Left lung (tissue), 4 donors: ENCODE measurements at regions not wholly inside any gene's neighbourhood (a gene's known extent, or its start where the extent isn't known, plus 50 kb on each side); places are given as distances from the start of the nearest gene placed in this dataset.

Experiments used
- ATAC-seq: fragments of 200-7000 bp; cut with Tn5 transposase; one replicate; pipeline ENCODE4 v1.9.1; 2020; ENCODE audit warnings: moderate library complexity
- DNase-seq, 4 donors: peaks; one replicate each; pipeline ENCODE4 v3.0.0-alpha.2; 2013 to 2020
- H3K27ac ChIP-seq, 2 donors: fragments of 200-600 bp; sonication (generic) in 1 of 2; one replicate each; pipeline versions ENCODE4 v1.5.0 to v1.8.0; 2020 to 2021
- H3K27me3 ChIP-seq, 2 donors: fragments of 200-600 bp; sonication (generic) in 1 of 2; one replicate each; pipeline versions ENCODE4 v1.5.0 to v1.8.0; 2020 to 2021
- H3K36me3 ChIP-seq, 2 donors: fragments of 200-600 bp; sonication (generic) in 1 of 2; one replicate each; pipeline versions ENCODE4 v1.5.0 to v1.8.0; 2020 to 2021
- H3K4me1 ChIP-seq, 2 donors: fragments of 200-600 bp; one replicate each; pipeline ENCODE4 v1.8.0; 2021
- H3K4me3 ChIP-seq, 2 donors: fragments of 200-600 bp; sonication (generic) in 1 of 2; one replicate each; pipeline versions ENCODE4 v1.5.0 to v1.8.0; 2020 to 2021; ENCODE audit warnings: mild to moderate bottlenecking in 1 of 2
- H3K9me3 ChIP-seq, 2 donors: fragments of 200-600 bp; sonication (generic) in 1 of 2; one replicate each; pipeline versions ENCODE4 v1.5.0 to v1.8.0; 2020 to 2021
- CTCF ChIP-seq, 2 donors: fragments of 200-600 bp; sonication (generic) in 1 of 2; IDR thresholded peaks; one replicate each; pipeline versions ENCODE4 v1.5.0 to v1.8.0; 2021; ENCODE audit warnings: antibody characterized with exemption in 2 of 2
- intact Hi-C, 2 donors: fragments of 100-400 bp; cut with DNase I; formaldehyde crosslinking; loops; one replicate each; pipeline versions ENCODE4 v1.11.2 to v1.14.2; 2022
- donor health status: DM: no; HTN: yes; CAD: no.
- donor health status: DM: no; HTN: no; CAD: no.

GRCh38 chr1:47656719-47657685 lies 219.2 kb downstream of the FOXD2 start:
- TF ChIP-seq CTCF (IDR thresholded peaks at IDR 0.05) = no peak
- H3K36me3 ChIP-seq = no peaks in the 10 kb centered on the region
- no peaks in the 10 kb centered on the region for H3K27me3 ChIP-seq
- peak overlapping the region in 1 of 2 donors; percentile 56 for H3K27ac ChIP-seq
- H3K4me1 ChIP-seq = no peaks in the 10 kb centered on the region
- no peaks in the 10 kb centered on the region for H3K9me3 ChIP-seq
- DNase-seq (peak in 1 of 4 donors; percentile 49), ATAC-seq (peak; percentile 33)
- intact Hi-C loops = no loop called here
- no peak overlapping the region for H3K4me3 ChIP-seq

- Histone ChIP-seq H3K36me3 (no peaks in the 10 kb centered on the region), H3K27me3 (no peaks in the 10 kb centered on the region), H3K27ac (no peak overlapping the region), H3K4me3 (no peak overlapping the region), H3K4me1 (no peaks in the 10 kb centered on the region), H3K9me3 (no peaks in the 10 kb centered on the region)
- intact Hi-C loops = no loop called here
- no peak for DNase-seq
- TF ChIP-seq CTCF (IDR thresholded peaks at IDR 0.05) = no peak
- ATAC-seq = no peak
These were observed 220.5 kb downstream of the FOXD2 start for GRCh38 chr1:47658161-47658920.

- Histone ChIP-seq H3K27ac (no peak overlapping the region), H3K4me3 (no peak overlapping the region), H3K4me1 (no peaks in the 10 kb centered on the region), H3K27me3 (no peaks in the 10 kb centered on the region), H3K36me3 (no peaks in the 10 kb centered on the region), H3K9me3 (no peaks in the 10 kb centered on the region)
- intact Hi-C loops = no loop called here
- DNase-seq (no peak), ATAC-seq (no peak)
- no peak for TF ChIP-seq CTCF (IDR thresholded peaks at IDR 0.05)
These were observed 221.3 kb downstream of the FOXD2 start for GRCh38 chr1:47659146-47659545.

- intact Hi-C loops = no loop called here
- H3K27ac ChIP-seq = no peak overlapping the region
- no peak overlapping the region for H3K4me3 ChIP-seq
- no peak for DNase-seq
- TF ChIP-seq CTCF (IDR thresholded peaks at IDR 0.05) = no peak
- H3K36me3 ChIP-seq = no peaks in the 10 kb centered on the region
- H3K27me3 ChIP-seq = no peaks in the 10 kb centered on the region
- H3K9me3 ChIP-seq = no peaks in the 10 kb centered on the region
- H3K4me1 ChIP-seq = no peaks in the 10 kb centered on the region
- ATAC-seq = no peak
These were observed 222.8 kb downstream of the FOXD2 start for GRCh38 chr1:47660622-47661021.

GRCh38 chr1:47661040-47661439 lies 223.2 kb downstream of the FOXD2 start:
- DNase-seq (no peak), ATAC-seq (no peak)
- no peaks in the 10 kb centered on the region for H3K4me1 ChIP-seq
- intact Hi-C loops = no loop called here
- no peak for TF ChIP-seq CTCF (IDR thresholded peaks at IDR 0.05)
- no peak overlapping the region for H3K4me3 ChIP-seq
- H3K9me3 ChIP-seq = no peaks in the 10 kb centered on the region
- H3K27ac ChIP-seq = no peak overlapping the region
- no peaks in the 10 kb centered on the region for H3K36me3 ChIP-seq
- no peaks in the 10 kb centered on the region for H3K27me3 ChIP-seq
